Fibroblast of lung (primary cell): ENCODE measurements at regions not wholly inside any gene's neighbourhood (a gene's known extent, or its start where the extent isn't known, plus 50 kb on each side); places are given as distances from the start of the nearest gene placed in this dataset.

Experiments
- DNase-seq, 2 donors: peaks; one replicate each; pipeline versions ENCODE4 v3.0.0 to v3.0.0-alpha.2; 2010; ENCODE audit warnings: low read depth in 2 of 2
- H2AFZ ChIP-seq: 2 replicates; pipeline ENCODE4 v1.5.1; 2012; ENCODE audit warnings: low read length, control low read depth, inconsistent platforms
- H3K27ac ChIP-seq: 2 replicates; pipeline ENCODE4 v1.5.1; 2011; ENCODE audit warnings: low read length, control low read depth; ENCODE audit not compliant: insufficient read depth
- H3K27me3 ChIP-seq: 2 replicates; pipeline ENCODE4 v1.5.1; 2011; ENCODE audit warnings: mild to moderate bottlenecking, low read length; ENCODE audit not compliant: control insufficient read depth, insufficient read depth
- H3K36me3 ChIP-seq: 2 replicates; pipeline ENCODE4 v1.5.1; 2011; ENCODE audit warnings: low read length; ENCODE audit not compliant: control insufficient read depth, insufficient read depth
- H3K4me1 ChIP-seq: 2 replicates; pipeline ENCODE4 v1.5.1; 2011; ENCODE audit warnings: low read length; ENCODE audit not compliant: control insufficient read depth, insufficient read depth; ENCODE audit errors: extremely low read depth
- H3K4me2 ChIP-seq: 2 replicates; pipeline ENCODE4 v1.5.1; 2011; ENCODE audit warnings: low read length, control low read depth; ENCODE audit not compliant: insufficient read depth; ENCODE audit errors: extremely low read depth
- H3K4me3 ChIP-seq, 4 experiments: fragments of 200-600 bp in 1 of 4; sonication (generic) in 1 of 4; replicated peaks in 1 of 4; 2 replicates each; pipeline ENCODE4 v1.5.1; 2011 to 2016; ENCODE audit warnings: low read length in 4 of 4, low read depth in 3 of 4, mild to moderate bottlenecking in 3 of 4, control low read depth in 2 of 4, inconsistent platforms in 1 of 4, mixed read lengths in 1 of 4; ENCODE audit not compliant: insufficient read depth in 1 of 4; ENCODE audit errors: control extremely low read depth in 1 of 4
- H3K79me2 ChIP-seq: 2 replicates; pipeline ENCODE4 v1.5.1; 2012; ENCODE audit warnings: mild to moderate bottlenecking, low read length, inconsistent platforms; ENCODE audit not compliant: control insufficient read depth, insufficient read depth
- H3K9ac ChIP-seq: 2 replicates; pipeline ENCODE4 v1.5.1; 2011; ENCODE audit warnings: mild to moderate bottlenecking, low read length, control low read depth; ENCODE audit not compliant: insufficient read depth
- H3K9me3 ChIP-seq: 2 replicates; pipeline ENCODE4 v1.5.1; 2012; ENCODE audit warnings: low read depth, low read length; ENCODE audit not compliant: control insufficient read depth, insufficient read depth
- H4K20me1 ChIP-seq: 2 replicates; pipeline ENCODE4 v1.5.1; 2011; ENCODE audit warnings: low read length; ENCODE audit not compliant: control insufficient read depth, insufficient read depth; ENCODE audit errors: extremely low read depth
- EZH2 ChIP-seq: IDR thresholded peaks from 2 replicates; pipeline ENCODE4 v1.5.1; 2012; ENCODE audit warnings: low read length, control low read depth, mild to moderate bottlenecking; ENCODE audit errors: missing control alignments
- TF ChIP-seq, protein P1 (sequence below), 2 donors: IDR thresholded peaks in 1 of 2; conservative IDR thresholded peaks in 1 of 2; 1 replicate in 1 of 2; 2 replicates in 1 of 2; pipeline ENCODE4 v1.5.1; 2011 to 2012; ENCODE audit warnings: low read length in 2 of 2, control low read depth in 1 of 2, inconsistent platforms in 1 of 2, low read depth in 1 of 2, mild to moderate bottlenecking in 1 of 2

DNA sequence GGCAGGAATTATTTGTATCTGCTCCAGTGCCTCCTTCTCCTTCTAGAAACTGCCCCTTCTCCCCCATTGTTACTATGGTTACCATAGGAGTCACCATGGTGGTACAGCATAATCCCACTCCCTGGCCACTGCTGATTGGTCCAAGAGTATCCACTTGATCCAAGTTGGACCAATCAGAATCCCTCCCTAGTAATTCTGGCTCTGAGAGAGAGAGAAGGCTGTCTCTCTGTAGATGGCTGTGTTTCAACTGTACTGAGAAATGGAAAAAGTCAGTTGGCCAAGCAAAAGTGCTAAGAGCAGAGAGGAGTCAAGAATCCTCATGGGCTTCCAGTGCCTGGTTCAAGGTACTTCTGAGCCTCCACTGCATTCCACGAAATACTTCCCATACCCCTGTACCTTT, 120.6 kb upstream of the SPATA12 start:
- Histone ChIP-seq H2AFZ (no peak overlapping the region), H3K79me2 (no peaks in the 10 kb centered on the region), H3K4me1 (no peaks in the 10 kb centered on the region), H3K9me3 (no peaks in the 10 kb centered on the region), H3K4me3 (no peak overlapping the region), H3K4me2 (no peak overlapping the region), H4K20me1 (no peaks in the 10 kb centered on the region), H3K27me3 (no peaks in the 10 kb centered on the region), H3K36me3 (no peaks in the 10 kb centered on the region), H3K9ac (no peak overlapping the region), H3K27ac (no peak overlapping the region)
- TF ChIP-seq, protein P1, sequence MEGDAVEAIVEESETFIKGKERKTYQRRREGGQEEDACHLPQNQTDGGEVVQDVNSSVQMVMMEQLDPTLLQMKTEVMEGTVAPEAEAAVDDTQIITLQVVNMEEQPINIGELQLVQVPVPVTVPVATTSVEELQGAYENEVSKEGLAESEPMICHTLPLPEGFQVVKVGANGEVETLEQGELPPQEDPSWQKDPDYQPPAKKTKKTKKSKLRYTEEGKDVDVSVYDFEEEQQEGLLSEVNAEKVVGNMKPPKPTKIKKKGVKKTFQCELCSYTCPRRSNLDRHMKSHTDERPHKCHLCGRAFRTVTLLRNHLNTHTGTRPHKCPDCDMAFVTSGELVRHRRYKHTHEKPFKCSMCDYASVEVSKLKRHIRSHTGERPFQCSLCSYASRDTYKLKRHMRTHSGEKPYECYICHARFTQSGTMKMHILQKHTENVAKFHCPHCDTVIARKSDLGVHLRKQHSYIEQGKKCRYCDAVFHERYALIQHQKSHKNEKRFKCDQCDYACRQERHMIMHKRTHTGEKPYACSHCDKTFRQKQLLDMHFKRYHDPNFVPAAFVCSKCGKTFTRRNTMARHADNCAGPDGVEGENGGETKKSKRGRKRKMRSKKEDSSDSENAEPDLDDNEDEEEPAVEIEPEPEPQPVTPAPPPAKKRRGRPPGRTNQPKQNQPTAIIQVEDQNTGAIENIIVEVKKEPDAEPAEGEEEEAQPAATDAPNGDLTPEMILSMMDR (conservative IDR thresholded peaks at IDR 0.05 in 1 of 2, IDR thresholded peaks at IDR 0.05 in 1 of 2; ENCODE audit: low read depth in 1 of 2, low read length in 2 of 2), result no peak
- TF ChIP-seq EZH2, result no peak
- DNase-seq, result no peak

DNA sequence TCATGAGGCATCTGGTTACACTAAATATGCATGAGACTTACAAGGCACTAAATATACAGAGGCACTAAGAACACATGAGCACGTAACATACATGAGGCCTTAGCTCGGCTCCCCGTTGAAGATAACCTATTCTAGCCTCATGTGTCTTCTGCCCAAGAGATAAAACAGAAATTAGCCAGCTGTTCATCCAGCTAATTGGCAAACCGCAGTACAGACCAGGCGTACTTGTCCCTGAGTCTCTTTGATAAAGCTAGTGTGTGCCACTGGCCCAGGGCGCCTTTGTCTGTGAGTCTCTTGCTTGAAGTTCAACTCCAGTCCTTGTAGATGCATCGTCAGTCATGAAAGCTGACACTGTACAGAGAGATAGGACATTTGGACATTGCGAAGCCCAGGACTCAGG, 121.9 kb upstream of the SPATA12 start:
- Histone ChIP-seq H3K4me2 (no peak overlapping the region), H3K9me3 (no peaks in the 10 kb centered on the region), H4K20me1 (no peaks in the 10 kb centered on the region), H3K4me3 (no peak overlapping the region), H3K27me3 (no peaks in the 10 kb centered on the region), H3K79me2 (no peaks in the 10 kb centered on the region), H3K36me3 (no peaks in the 10 kb centered on the region), H3K4me1 (no peaks in the 10 kb centered on the region), H2AFZ (no peak overlapping the region), H3K27ac (no peak overlapping the region), H3K9ac (no peak overlapping the region)
- TF ChIP-seq, protein P1 (conservative IDR thresholded peaks at IDR 0.05 in 1 of 2, IDR thresholded peaks at IDR 0.05 in 1 of 2; ENCODE audit: low read depth in 1 of 2, low read length in 2 of 2), result no peak
- TF ChIP-seq EZH2, result no peak
- no peak for DNase-seq

DNA sequence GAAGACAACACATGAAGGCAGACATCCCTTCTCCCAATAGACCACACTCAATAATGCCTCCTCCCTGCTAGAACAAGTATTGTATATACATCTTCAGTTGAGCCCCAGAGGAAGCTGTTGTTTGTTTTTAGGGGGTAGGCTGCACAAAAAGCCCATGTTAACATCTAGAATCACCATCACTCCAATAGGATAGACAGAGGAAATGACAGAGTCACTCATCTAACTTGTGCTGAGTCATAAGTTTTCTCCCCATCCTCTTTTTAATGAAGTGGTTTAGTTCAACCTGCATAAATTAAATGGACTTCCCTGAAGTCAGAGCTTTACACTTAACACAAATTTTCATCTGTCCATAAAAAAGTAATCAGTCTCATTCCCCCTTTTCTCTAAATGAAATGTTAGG, 122.9 kb upstream of the SPATA12 start:
- no peaks in the 10 kb centered on the region for H3K9me3 ChIP-seq
- no peak overlapping the region for H3K4me2 ChIP-seq
- no peak for TF ChIP-seq EZH2
- TF ChIP-seq, protein P1 (conservative IDR thresholded peaks at IDR 0.05 in 1 of 2, IDR thresholded peaks at IDR 0.05 in 1 of 2; ENCODE audit: low read depth in 1 of 2, low read length in 2 of 2), result no peak

More for the DNA sequence above, 122.9 kb upstream of the SPATA12 start:
- Histone ChIP-seq H3K27me3 (no peaks in the 10 kb centered on the region), H3K79me2 (no peaks in the 10 kb centered on the region), H4K20me1 (no peaks in the 10 kb centered on the region), H3K36me3 (no peaks in the 10 kb centered on the region), H3K9ac (no peak overlapping the region), H3K27ac (no peak overlapping the region), H2AFZ (no peak overlapping the region), H3K4me1 (no peaks in the 10 kb centered on the region), H3K4me3 (no peak overlapping the region)
- no peak for DNase-seq
